WERI-Rb-1 (cell line): ENCODE measurements at regions not wholly inside any gene's neighbourhood (a gene's known extent, or its start where the extent isn't known, plus 50 kb on each side); places are given as distances from the start of the nearest gene placed in this dataset.

ENCODE experiments used
- DNase-seq: peaks from one replicate; pipeline ENCODE4 v3.0.0-alpha.2; 2020
- H3K27ac ChIP-seq: fragments of 250-450 bp; sonication (Bioruptor Pico); 2 replicates; pipeline ENCODE4 v1.5.1; 2020; ENCODE audit warnings: mild to moderate bottlenecking, moderate library complexity
- H3K27me3 ChIP-seq: fragments of 250-450 bp; sonication (Bioruptor Pico); 2 replicates; pipeline ENCODE4 v1.5.1; 2021; ENCODE audit warnings: mild to moderate bottlenecking, low read depth, moderate library complexity; ENCODE audit not compliant: insufficient read depth, severe bottlenecking
- H3K36me3 ChIP-seq: fragments of 250-450 bp; sonication (Bioruptor Pico); 2 replicates; pipeline ENCODE4 v1.5.1; 2020; ENCODE audit warnings: mild to moderate bottlenecking, moderate library complexity
- H3K4me3 ChIP-seq: 2 replicates; pipeline ENCODE4 v1.5.1; 2011; ENCODE audit warnings: low read depth, mild to moderate bottlenecking, control low read depth, low read length
- H3K9me3 ChIP-seq: fragments of 250-450 bp; sonication (Bioruptor Pico); 2 replicates; pipeline ENCODE4 v1.5.1; 2021; ENCODE audit warnings: mild to moderate bottlenecking, moderate library complexity; ENCODE audit not compliant: severe bottlenecking
- TF ChIP-seq, protein P1 (sequence below): IDR thresholded peaks from 2 replicates; pipeline ENCODE4 v1.5.1; 2011; ENCODE audit warnings: low read depth, mild to moderate bottlenecking, control low read depth, inconsistent platforms, low read length

DNA sequence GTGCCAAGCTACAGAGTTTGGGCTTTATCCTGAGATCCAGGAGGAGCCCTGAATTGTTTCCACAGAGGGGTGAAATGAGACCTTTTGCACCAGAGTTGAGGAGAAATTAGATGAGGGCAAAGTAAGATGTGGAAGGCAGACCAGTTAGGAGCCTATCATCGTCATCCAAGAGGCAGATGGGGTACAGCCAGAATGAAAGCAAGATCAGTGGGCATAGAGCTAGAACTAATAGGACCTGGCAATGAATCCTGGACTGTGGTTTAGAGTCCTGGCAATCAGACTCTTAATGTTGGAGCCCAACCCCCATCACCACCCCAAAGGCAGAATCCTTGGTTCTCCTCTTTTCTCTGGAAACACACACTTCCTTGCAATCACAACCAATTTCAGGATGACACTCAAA lies 166.6 kb upstream of the HMGA2 start:
- H3K4me3 ChIP-seq = no peak overlapping the region
- H3K9me3 ChIP-seq = no peaks in the 10 kb centered on the region
- H3K27me3 ChIP-seq = no peaks in the 10 kb centered on the region
- no peak overlapping the region for H3K27ac ChIP-seq
- H3K36me3 ChIP-seq = no peaks in the 10 kb centered on the region
- no peak for DNase-seq
- TF ChIP-seq, protein P1, sequence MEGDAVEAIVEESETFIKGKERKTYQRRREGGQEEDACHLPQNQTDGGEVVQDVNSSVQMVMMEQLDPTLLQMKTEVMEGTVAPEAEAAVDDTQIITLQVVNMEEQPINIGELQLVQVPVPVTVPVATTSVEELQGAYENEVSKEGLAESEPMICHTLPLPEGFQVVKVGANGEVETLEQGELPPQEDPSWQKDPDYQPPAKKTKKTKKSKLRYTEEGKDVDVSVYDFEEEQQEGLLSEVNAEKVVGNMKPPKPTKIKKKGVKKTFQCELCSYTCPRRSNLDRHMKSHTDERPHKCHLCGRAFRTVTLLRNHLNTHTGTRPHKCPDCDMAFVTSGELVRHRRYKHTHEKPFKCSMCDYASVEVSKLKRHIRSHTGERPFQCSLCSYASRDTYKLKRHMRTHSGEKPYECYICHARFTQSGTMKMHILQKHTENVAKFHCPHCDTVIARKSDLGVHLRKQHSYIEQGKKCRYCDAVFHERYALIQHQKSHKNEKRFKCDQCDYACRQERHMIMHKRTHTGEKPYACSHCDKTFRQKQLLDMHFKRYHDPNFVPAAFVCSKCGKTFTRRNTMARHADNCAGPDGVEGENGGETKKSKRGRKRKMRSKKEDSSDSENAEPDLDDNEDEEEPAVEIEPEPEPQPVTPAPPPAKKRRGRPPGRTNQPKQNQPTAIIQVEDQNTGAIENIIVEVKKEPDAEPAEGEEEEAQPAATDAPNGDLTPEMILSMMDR = no peak

DNA sequence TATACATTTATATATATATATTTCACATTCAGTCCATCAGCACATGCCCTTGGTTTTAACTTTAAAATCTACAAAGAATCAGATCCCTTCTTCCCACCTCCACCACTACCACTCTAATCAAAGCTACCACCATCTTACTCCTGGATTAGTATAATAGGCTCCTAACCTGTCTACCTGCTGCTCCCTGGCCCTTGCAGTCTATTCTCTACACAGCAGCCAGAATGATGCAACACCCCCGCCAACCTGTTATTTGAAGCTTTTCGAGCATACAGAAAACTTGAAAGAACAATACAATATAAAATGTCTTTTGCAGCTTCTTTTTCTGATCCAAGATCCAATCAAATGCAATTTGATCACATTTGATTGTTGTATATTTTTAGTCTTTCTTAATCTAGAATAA lies 165.9 kb upstream of the HMGA2 start:
- no peak overlapping the region for H3K27ac ChIP-seq
- DNase-seq = peak; percentile 12
- H3K4me3 ChIP-seq = no peak overlapping the region
- no peaks in the 10 kb centered on the region for H3K27me3 ChIP-seq
- TF ChIP-seq, protein P1 = no peak
- H3K36me3 ChIP-seq = no peaks in the 10 kb centered on the region
- no peaks in the 10 kb centered on the region for H3K9me3 ChIP-seq

DNA sequence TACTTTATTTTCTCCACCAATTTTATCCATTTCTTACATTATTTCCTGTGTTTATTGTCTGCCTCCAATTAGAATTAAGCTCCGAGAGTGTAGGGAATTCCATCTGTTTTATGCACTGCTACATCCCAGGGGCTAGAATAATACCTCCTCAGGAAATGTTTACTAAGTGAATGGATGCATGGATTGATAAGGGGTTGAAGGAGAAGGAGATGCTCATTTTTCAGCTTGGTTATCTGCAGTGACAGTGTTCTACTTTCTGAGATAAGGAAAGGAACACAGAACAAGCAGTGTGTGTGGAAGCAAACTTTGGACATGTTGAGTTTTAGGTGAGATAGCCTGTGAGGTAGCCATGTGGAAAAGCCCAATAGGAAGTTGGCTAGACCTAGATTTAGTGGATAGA lies 164.6 kb upstream of the HMGA2 start:
- Histone ChIP-seq H3K36me3 (no peaks in the 10 kb centered on the region), H3K9me3 (peaks cover 5% of the 10 kb centered on the region), H3K27me3 (no peaks in the 10 kb centered on the region), H3K4me3 (no peak overlapping the region), H3K27ac (no peak overlapping the region)
- TF ChIP-seq, protein P1 = no peak
- no peak for DNase-seq

DNA sequence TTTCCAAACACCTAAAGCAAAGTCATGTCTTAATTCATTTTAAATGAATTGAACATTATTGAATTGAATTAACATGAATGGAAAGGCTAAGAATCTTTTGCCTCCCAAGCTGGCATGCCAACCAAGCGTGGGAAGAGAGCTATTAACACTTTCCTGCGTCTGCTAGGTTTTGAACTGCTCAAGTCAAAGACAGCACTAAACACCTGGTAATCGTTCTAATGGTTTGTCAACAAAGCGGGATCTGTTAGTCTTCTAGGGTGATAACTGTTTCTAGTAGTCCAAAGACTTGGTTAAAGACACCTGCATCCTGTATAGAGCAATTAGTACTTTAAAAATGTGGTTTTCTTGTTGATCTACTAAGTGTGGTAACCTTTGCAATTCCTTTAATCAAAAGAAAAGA lies 164.2 kb upstream of the HMGA2 start:
- Histone ChIP-seq H3K9me3 (peaks cover 5% of the 10 kb centered on the region), H3K36me3 (no peaks in the 10 kb centered on the region), H3K27ac (no peak overlapping the region), H3K27me3 (no peaks in the 10 kb centered on the region), H3K4me3 (no peak overlapping the region)
- TF ChIP-seq, protein P1 = no peak
- no peak for DNase-seq

DNA sequence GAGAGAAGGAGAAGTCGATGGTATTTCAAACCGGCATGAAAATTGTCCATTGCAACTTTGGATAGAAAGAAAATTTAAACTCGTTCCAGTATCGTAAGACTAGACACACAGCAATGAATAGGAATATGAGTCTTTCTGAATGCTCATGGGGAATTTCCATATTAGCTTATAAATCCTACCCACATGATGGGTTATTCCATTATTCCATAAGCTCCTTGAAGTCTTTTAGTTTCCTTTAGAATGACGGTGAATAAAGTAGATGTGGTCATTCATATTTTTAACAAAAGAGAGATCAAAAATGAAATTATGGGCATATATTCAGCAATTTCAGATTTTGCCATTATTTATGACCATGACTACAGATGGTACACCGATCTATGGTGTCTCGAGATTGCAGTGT lies 163.4 kb upstream of the HMGA2 start:
- Histone ChIP-seq H3K27me3 (no peaks in the 10 kb centered on the region), H3K9me3 (peaks cover 5% of the 10 kb centered on the region), H3K27ac (no peak overlapping the region), H3K4me3 (no peak overlapping the region), H3K36me3 (no peaks in the 10 kb centered on the region)
- TF ChIP-seq, protein P1 = no peak
- no peak for DNase-seq

DNA sequence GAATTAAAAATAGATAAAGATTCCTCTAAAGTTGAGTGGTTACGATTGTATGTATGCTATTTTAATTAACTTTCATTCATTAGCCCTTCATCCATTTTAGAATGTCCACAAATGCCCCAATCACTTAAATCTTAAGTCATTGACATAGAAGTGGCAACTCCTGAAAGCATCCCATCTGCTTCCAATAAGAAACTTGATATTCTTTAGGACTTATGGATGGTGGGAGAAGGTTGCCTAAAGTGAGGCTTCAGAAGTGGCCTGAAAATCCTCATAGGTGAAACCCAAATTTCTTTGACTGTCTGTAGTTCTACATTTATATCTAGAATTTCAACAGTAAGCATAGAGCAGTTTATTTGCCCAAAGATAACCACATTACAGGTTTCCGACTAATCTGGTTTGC lies 161.7 kb upstream of the HMGA2 start:
- Histone ChIP-seq H3K36me3 (no peaks in the 10 kb centered on the region), H3K9me3 (peaks cover 5% of the 10 kb centered on the region), H3K4me3 (no peak overlapping the region), H3K27me3 (no peaks in the 10 kb centered on the region), H3K27ac (no peak overlapping the region)
- TF ChIP-seq, protein P1 = no peak
- DNase-seq = no peak
